Medulla oblongata (tissue), 1 donor: ENCODE measurements at regions not wholly inside any gene's neighbourhood (a gene's known extent, or its start where the extent isn't known, plus 50 kb on each side); places are given as distances from the start of the nearest gene placed in this dataset.
"Not testable (repeated sequence)": the region's sequence is repeated elsewhere in the genome, so short reads cannot be mapped to it uniquely, and the experiment has no call there.

Experiments used
- DNase-seq: peaks from one replicate; pipeline ENCODE4 v3.0.0-alpha.2; 2015; ENCODE audit errors: extremely low spot score

DNA sequence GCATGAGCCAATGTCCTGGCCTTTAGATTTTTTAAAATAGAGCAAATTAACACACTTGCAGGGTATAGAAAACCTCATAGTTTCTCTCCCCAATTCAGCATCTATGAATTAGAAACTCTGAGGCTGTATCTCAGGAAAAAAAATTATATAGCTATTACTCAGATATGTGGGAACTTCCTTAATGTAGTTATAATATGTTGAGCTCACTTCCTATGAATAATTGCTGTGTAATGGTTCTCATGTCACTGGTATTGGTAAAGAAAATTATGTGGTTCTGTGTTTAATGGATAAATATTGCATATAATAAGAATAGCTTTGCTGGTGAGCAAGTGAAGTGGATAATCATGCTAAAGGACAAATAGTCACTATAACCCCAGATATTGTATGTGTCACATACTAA, 2019.8 kb downstream of the NCAM2 start:
- DNase-seq: no peak

DNA sequence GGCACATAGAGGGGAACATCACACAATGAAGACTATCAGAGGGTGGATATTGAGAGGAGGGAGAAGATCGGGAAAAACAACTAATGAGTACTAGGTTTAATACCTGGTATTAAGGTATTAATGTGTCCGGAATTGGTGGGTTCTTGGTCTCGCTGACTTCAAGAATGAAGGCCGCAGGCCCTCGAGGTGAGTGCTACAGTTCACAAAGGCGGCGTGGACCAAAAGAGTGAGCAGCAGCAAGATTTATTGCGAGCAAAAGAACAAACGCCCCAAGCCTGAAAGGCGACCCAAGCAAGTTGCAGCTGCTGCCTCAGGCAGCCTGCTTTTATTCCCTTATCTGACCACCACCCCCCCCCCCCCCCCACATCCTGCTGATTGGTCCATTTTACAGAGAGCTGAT, 2022.8 kb downstream of the NCAM2 start:
- DNase-seq: no peak

- DNase-seq: no peak
Measured at GRCh38 chr21:23021481-23021880, 2023.3 kb downstream of the NCAM2 start.

DNA sequence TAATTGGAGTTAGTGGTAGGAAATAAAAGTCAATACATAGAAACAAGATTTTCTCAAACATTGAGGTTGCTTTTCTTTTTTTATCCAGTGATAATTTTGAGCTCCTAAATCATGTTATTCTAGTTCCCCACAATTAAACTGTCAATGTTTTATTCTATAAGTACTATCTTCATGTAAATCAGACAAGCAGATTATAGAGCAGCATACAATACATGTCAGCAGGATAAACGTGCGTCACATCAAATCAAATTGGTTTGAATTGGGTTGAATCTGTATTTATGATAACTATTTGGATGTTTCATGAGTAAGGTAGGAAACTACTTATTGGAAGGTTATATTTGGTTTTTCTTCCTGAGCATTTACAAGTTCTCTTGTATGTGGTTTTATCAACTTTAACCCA, 2028.7 kb downstream of the NCAM2 start:
- DNase-seq: no peak

GRCh38 chr21:23039846-23040245, 2041.6 kb downstream of the NCAM2 start:
- no peak for DNase-seq

GRCh38 chr21:23045955-23046354, 2047.7 kb downstream of the NCAM2 start:
- no peak for DNase-seq

- DNase-seq: no peak
Measured at GRCh38 chr21:23067672-23068071, 2069.5 kb downstream of the NCAM2 start.

GRCh38 chr21:23083242-23083641, 2085.0 kb downstream of the NCAM2 start:
- DNase-seq: no peak

DNA sequence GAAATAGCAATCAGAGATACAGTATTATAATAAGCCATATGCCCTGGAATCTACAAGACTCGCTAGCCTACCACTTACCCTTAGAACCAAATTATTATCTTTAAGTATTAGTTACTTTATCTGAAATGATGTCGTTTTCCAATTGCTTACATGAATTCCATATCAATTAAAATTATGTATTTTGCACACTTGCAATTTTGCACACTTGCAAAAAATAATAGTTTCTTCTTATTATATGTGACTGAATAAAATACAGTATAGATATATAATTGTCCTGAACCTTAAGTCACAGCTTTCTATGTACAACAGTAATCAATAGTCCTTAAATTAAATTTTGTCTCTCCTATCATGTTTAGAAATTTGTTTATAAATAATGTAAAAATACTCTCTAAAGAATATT, 2095.1 kb downstream of the NCAM2 start:
- no peak for DNase-seq

- DNase-seq: no peak
Measured at GRCh38 chr21:23099185-23099584, 2101.0 kb downstream of the NCAM2 start.

DNA sequence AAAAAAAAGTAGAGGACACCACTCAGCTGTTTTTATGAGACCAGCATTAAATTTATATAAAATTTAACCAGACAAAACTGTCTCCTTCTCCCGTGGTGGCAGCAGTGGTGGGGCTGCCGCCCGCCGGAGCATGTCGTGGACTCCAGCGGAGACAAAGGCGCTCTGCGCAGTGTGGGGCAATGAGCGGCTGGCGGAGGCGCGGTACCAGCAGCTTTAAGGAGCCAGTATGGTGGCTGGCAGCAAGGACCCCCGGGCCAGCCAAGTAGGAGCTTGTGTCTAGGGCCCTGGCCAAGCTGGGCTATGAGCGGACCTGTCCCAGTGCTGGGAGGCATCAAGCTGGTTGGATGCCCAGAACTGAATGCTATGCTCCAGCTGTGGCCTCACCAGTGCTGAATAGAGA, 2102.9 kb downstream of the NCAM2 start:
- DNase-seq: no peak

DNA sequence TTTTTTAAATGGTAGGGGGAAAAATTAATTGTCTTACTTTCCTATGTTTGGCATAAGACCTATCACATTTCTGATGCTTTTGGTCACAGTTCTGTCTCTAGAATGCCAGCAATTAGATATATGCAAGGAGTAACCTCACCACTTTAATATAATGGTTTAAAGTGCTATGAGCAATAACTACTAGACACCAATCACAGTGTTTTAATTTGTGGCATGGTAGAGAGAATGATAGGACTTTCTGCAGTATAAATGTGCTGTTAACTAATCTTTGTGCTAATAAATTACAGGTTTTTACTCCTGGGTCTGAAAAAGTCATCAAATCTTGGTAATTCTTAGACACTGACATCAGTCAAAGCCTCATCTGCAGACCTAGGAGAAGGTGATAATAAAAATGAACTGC, 2110.3 kb downstream of the NCAM2 start:
- DNase-seq: no peak

GRCh38 chr21:23111070-23111600, 2112.9 kb downstream of the NCAM2 start:
- no peak for DNase-seq

- DNase-seq: no peak
Measured at GRCh38 chr21:23119491-23119890, 2121.3 kb downstream of the NCAM2 start.

GRCh38 chr21:23127973-23128372, 2129.8 kb downstream of the NCAM2 start:
- no peak for DNase-seq

GRCh38 chr21:23130308-23130707, 2132.1 kb downstream of the NCAM2 start:
- no peak for DNase-seq

GRCh38 chr21:23131177-23131576, 2133.0 kb downstream of the NCAM2 start:
- DNase-seq: no peak

- no peak for DNase-seq
Measured at GRCh38 chr21:23138797-23139196, 2140.6 kb downstream of the NCAM2 start.

DNA sequence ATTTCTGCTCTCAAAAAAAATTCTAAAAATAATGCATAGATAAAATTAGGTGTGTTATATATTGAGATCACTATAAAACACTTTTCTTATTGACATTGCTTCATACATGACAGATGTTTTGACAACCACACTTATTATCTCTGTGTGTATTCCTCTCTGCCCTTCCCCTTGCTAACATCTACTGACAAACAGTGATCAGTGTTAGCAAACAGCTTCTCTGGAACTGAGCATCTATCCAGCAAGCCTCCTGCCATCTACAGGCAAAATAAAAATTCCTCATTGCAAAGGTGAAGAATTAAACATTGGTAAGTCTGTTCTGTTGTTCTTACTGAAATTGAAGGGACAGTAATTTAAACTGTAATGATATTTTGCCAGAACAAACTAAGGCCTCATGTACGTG, 2153.9 kb downstream of the NCAM2 start:
- DNase-seq: no peak

DNA sequence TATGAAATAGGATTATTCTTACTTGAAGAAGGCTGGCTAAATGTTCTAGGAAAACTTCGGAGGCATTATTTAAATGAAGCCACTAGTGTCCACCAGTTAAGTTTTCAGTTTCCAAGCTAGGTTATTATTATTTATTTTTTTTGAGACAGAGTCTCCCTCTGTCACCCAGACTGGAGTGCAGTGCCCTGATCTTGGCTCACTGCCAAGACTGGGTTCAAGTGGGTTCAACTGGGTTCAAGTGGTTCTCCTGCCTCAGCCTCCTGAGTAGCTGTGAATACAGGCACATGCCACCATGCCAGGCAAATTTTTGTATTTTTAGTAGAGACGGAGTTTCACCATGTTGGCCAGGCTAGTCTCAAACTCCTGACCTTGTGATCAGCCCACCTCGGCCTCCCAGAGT, 2155.6 kb downstream of the NCAM2 start:
- not testable (repeated sequence) for DNase-seq

DNA sequence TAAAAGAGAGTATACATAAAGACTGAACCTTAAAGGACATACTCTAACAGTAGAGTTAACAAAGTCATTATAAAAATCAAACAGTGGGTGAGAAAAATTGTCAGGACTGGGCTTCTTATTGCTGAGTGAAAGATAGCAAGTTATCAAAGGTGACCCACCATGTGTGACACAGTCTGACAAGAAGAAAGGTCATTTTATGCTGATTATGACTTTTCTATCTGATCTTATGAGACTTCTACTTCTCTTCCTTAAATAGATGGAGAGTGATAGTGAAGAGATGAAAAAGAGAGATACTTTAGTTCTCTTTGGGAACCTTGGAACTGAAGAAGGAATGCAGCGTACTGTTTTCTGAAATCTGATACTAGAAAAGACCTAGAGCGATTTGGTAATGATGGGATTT, 2157.1 kb downstream of the NCAM2 start:
- no peak for DNase-seq

- no peak for DNase-seq
Measured at GRCh38 chr21:23160914-23161313, 2162.7 kb downstream of the NCAM2 start.

DNA sequence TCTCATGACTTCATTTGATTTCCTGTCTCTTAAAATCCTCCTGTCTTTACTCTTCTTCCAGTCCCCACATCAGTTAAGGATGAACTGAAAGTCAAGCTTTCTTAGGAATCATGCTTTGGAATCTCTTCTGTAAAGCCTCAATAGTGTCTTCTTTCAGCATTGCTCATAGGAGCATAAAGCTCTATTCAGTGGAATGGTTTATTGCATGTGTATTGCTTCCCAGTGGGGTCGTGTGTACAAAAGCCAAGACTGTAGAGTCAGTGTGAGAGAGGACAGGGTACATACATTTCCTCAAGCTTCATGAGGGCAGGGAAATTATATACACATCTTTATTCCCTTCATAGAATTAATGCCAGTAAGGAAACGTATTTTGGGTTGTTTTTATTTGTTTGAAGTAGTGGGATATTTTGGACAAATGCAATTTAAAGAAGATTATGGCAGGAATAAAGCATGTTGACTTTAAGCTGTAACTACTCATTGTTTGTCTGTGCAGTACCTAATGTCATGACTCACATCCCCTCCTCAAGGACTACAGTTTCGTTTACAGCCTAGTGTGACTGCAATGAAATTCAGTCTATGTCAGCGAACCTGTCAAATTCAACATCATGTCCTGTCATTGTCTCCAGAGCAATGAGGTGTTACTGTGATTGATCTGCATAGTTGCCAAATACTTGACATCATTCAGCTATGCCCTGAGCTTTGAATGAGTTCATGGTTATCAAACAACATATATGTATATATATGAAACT, 2164.2 kb downstream of the NCAM2 start:
- no peak for DNase-seq
